ENCODE measurements at regions not wholly inside any gene's neighbourhood (a gene's known extent, or its start where the extent isn't known, plus 50 kb on each side); places are given as distances from the start of the nearest gene placed in this dataset.

DNA sequence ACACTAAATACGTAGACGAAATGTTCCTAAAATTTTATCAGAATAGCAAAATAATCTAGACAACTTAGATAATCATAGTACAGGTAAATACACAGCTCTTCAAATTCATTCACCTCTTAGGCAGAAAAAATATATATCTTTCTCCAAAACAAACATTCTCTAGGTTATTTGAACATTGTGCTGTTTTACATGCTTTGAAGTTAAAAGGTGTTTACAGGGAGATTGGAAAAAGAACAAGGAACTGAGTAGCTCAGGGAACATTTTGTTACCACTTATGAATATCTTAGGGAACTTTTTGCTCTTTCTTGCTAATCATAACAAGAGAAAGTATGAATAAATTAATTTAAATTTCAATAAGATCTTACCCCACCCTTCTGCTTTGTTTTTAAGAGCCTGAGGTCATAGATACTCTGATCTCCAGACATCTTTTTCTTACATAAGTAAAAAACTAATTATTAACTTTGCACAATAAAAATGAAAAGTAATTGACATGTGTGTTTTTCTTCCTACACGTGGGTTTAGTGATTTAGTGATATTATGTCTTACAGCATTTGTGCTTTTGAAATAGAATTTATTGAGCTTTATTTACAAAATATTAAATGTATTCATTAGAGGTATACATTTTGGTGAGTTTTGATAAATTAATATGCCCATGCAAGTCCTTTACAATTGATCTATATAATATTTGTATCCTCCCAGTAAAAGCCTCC, 1141.4 kb upstream of the EYS start:
- Mint-ChIP-seq H3K4me1 (no peaks in the 10 kb centered on the region), H3K27ac (no peak overlapping the region), H3K27me3 (ENCODE audit: low read depth in 3 of 3) (no peaks in the 10 kb centered on the region), H3K4me3 (no peak overlapping the region), H3K36me3 (no peaks in the 10 kb centered on the region), H3K9me3 (peaks cover 9 to 44% (median 29%) of the 10 kb centered on the region in 6 donors)
- DNase-seq = no peak

- H3K27ac Mint-ChIP-seq = no peak overlapping the region
- no peaks in the 10 kb centered on the region for H3K36me3 Mint-ChIP-seq
- H3K27me3 Mint-ChIP-seq (ENCODE audit: low read depth in 3 of 3) = no peaks in the 10 kb centered on the region
- H3K4me1 Mint-ChIP-seq = no peaks in the 10 kb centered on the region
- no peak overlapping the region for H3K4me3 Mint-ChIP-seq
- peaks cover 11 to 38% (median 33%) of the 10 kb centered on the region in 6 donors for H3K9me3 Mint-ChIP-seq
- DNase-seq = no peak
Observed at GRCh38 chr6:66838764-66839163, 1131.7 kb upstream of the EYS start.

DNA sequence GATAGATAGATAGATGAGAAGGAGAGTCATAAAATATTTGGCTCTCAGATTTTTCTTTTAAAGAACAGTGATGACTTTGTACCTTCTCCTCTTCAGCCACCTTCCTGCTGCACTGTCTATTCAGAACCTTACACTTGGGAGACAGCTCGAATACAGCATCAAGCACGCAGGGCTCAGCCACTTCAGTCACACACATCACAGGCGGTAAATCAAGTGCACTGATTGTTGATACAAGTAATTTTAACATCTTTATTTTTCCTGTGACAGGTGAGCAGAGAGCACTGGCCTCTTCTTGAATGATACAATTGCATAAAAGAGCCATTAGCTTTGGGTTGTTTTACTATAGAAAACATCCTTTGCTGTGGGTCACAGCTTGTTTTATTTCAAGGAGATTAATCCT, 1118.5 kb upstream of the EYS start:
- H3K4me3 Mint-ChIP-seq = no peak overlapping the region
- DNase-seq = no peak
- no peak overlapping the region for H3K27ac Mint-ChIP-seq
- H3K4me1 Mint-ChIP-seq = no peaks in the 10 kb centered on the region
- H3K9me3 Mint-ChIP-seq = peaks cover 2 to 49% (median 32%) of the 10 kb centered on the region in 6 donors
- H3K27me3 Mint-ChIP-seq (ENCODE audit: low read depth in 3 of 3) = no peaks in the 10 kb centered on the region
- H3K36me3 Mint-ChIP-seq = no peaks in the 10 kb centered on the region

DNA sequence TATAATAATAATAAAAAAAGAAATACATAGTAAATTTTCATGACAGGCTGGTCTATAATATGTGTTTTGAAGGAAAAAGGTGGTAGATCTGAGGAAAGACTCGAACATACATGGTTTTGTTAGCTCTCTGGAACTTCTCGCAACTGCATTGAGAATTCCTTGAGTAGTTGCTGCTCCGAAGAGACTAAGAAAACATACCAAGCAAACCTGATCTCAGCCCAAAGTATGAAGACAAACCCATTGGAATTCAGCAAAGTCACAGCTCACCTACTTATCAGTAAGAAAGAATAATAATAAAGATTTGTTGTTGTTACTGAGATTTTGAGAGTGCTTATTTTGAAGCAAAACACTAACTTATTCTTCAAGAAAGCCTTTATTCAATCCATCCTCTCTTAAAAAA, 1107.1 kb upstream of the EYS start:
- Mint-ChIP-seq H3K9me3 (peaks cover 8 to 48% (median 21%) of the 10 kb centered on the region in 6 donors), H3K4me3 (no peak overlapping the region), H3K36me3 (no peaks in the 10 kb centered on the region), H3K27me3 (ENCODE audit: low read depth in 3 of 3) (no peaks in the 10 kb centered on the region), H3K4me1 (no peaks in the 10 kb centered on the region), H3K27ac (no peak overlapping the region)
- DNase-seq = no peak

GRCh38 chr6:66808771-66809170, 1101.7 kb upstream of the EYS start:
- Mint-ChIP-seq H3K4me1 (no peaks in the 10 kb centered on the region), H3K9me3 (peaks cover 7 to 43% (median 28%) of the 10 kb centered on the region in 6 donors), H3K27ac (no peak overlapping the region), H3K4me3 (no peak overlapping the region), H3K36me3 (no peaks in the 10 kb centered on the region), H3K27me3 (ENCODE audit: low read depth in 3 of 3) (no peaks in the 10 kb centered on the region)
- DNase-seq = no peak

- DNase-seq = no peak
- no peak overlapping the region for H3K4me3 Mint-ChIP-seq
- H3K4me1 Mint-ChIP-seq = no peaks in the 10 kb centered on the region
- H3K27ac Mint-ChIP-seq = no peak overlapping the region
- H3K9me3 Mint-ChIP-seq = peaks cover 12 to 35% (median 23%) of the 10 kb centered on the region in 6 donors
- no peaks in the 10 kb centered on the region for H3K27me3 Mint-ChIP-seq (ENCODE audit: low read depth in 3 of 3)
- H3K36me3 Mint-ChIP-seq = no peaks in the 10 kb centered on the region
Observed at GRCh38 chr6:66796987-66797386, 1090.0 kb upstream of the EYS start.

- Mint-ChIP-seq H3K36me3 (peaks cover 0 to 3% (median 0%) of the 10 kb centered on the region in 3 donors), H3K4me3 (no peak overlapping the region), H3K4me1 (no peaks in the 10 kb centered on the region), H3K9me3 (peaks cover 15 to 41% (median 30%) of the 10 kb centered on the region in 6 donors), H3K27me3 (ENCODE audit: low read depth in 3 of 3) (peaks cover 0 to 2% (median 1%) of the 10 kb centered on the region in 3 donors), H3K27ac (no peak overlapping the region)
- DNase-seq = no peak
Observed at GRCh38 chr6:66788579-66788978, 1081.6 kb upstream of the EYS start.

GRCh38 chr6:66772800-66773199, 1065.8 kb upstream of the EYS start:
- no peak for DNase-seq
- no peaks in the 10 kb centered on the region for H3K4me1 Mint-ChIP-seq

GRCh38 chr6:66771626-66772025, 1064.6 kb upstream of the EYS start:
- Mint-ChIP-seq H3K27me3 (ENCODE audit: low read depth in 3 of 3) (no peaks in the 10 kb centered on the region), H3K36me3 (peaks cover 0 to 10% (median 1%) of the 10 kb centered on the region in 3 donors), H3K27ac (no peak overlapping the region), H3K9me3 (peaks cover 8 to 55% (median 39%) of the 10 kb centered on the region in 6 donors), H3K4me1 (no peaks in the 10 kb centered on the region), H3K4me3 (no peak overlapping the region)
- DNase-seq = no peak

More at GRCh38 chr6:66772800-66773199, 1065.8 kb upstream of the EYS start:
- Mint-ChIP-seq H3K36me3 (peaks cover 0 to 10% (median 3%) of the 10 kb centered on the region in 3 donors), H3K9me3 (peaks cover 8 to 62% (median 46%) of the 10 kb centered on the region in 6 donors), H3K27me3 (ENCODE audit: low read depth in 3 of 3) (no peaks in the 10 kb centered on the region), H3K27ac (no peak overlapping the region), H3K4me3 (no peak overlapping the region)

DNA sequence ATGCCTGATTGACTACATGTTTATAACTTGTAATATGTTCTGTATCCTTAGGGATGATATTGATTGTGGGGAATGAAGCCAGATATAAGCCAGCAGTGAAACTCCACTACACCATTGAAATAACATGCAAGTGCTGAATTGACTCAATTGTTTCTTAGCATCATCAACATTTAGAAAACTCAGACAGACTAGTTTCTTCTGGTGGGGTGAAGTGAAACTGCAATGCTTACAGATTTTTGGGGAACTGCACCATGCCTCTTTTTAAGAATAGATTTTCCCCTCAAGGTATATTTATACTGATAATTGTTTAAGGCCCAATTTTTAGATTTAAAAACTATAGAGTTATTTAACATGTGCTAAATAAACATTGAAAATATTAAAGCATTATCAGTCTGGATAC, 1044.6 kb upstream of the EYS start:
- no peaks in the 10 kb centered on the region for H3K4me1 Mint-ChIP-seq
- H3K36me3 Mint-ChIP-seq = no peaks in the 10 kb centered on the region
- H3K9me3 Mint-ChIP-seq = peaks cover 10 to 41% (median 23%) of the 10 kb centered on the region in 6 donors
- no peak overlapping the region for H3K4me3 Mint-ChIP-seq
- H3K27ac Mint-ChIP-seq = no peak overlapping the region
- DNase-seq = no peak
- peaks cover 0 to 3% (median 0%) of the 10 kb centered on the region in 3 donors for H3K27me3 Mint-ChIP-seq (ENCODE audit: low read depth in 3 of 3)

GRCh38 chr6:66740346-66740745, 1033.3 kb upstream of the EYS start:
- no peaks in the 10 kb centered on the region for H3K4me1 Mint-ChIP-seq
- peaks cover 0 to 5% (median 4%) of the 10 kb centered on the region in 3 donors for H3K36me3 Mint-ChIP-seq
- peaks cover 8 to 51% (median 34%) of the 10 kb centered on the region in 6 donors for H3K9me3 Mint-ChIP-seq
- no peak for DNase-seq
- no peak overlapping the region for H3K4me3 Mint-ChIP-seq
- no peaks in the 10 kb centered on the region for H3K27me3 Mint-ChIP-seq (ENCODE audit: low read depth in 3 of 3)
- H3K27ac Mint-ChIP-seq = no peak overlapping the region

- Mint-ChIP-seq H3K27ac (no peak overlapping the region), H3K4me3 (no peak overlapping the region), H3K36me3 (peaks cover 0 to 4% (median 4%) of the 10 kb centered on the region in 3 donors), H3K27me3 (ENCODE audit: low read depth in 3 of 3) (no peaks in the 10 kb centered on the region), H3K4me1 (no peaks in the 10 kb centered on the region), H3K9me3 (peaks cover 5 to 55% (median 34%) of the 10 kb centered on the region in 6 donors)
- DNase-seq = no peak
Observed at GRCh38 chr6:66735106-66735890, 1028.3 kb upstream of the EYS start.

- Mint-ChIP-seq H3K4me1 (no peaks in the 10 kb centered on the region), H3K9me3 (peaks cover 9 to 68% (median 43%) of the 10 kb centered on the region in 6 donors), H3K36me3 (peaks cover 0 to 3% (median 0%) of the 10 kb centered on the region in 3 donors), H3K27me3 (ENCODE audit: low read depth in 3 of 3) (no peaks in the 10 kb centered on the region), H3K27ac (no peak overlapping the region), H3K4me3 (no peak overlapping the region)
- DNase-seq = no peak
Observed at GRCh38 chr6:66731310-66731709, 1024.3 kb upstream of the EYS start.

GRCh38 chr6:66725670-66726069, 1018.6 kb upstream of the EYS start:
- Mint-ChIP-seq H3K9me3 (peaks cover 13 to 56% (median 34%) of the 10 kb centered on the region in 6 donors), H3K27me3 (ENCODE audit: low read depth in 3 of 3) (no peaks in the 10 kb centered on the region), H3K36me3 (peaks cover 0 to 3% (median 0%) of the 10 kb centered on the region in 3 donors), H3K4me1 (no peaks in the 10 kb centered on the region), H3K4me3 (no peak overlapping the region), H3K27ac (no peak overlapping the region)
- no peak for DNase-seq
